Tibial artery (tissue), 4 donors: ENCODE measurements at regions not wholly inside any gene's neighbourhood (a gene's known extent, or its start where the extent isn't known, plus 50 kb on each side); places are given as distances from the start of the nearest gene placed in this dataset.
"Not testable (repeated sequence)": the region's sequence is repeated elsewhere in the genome, so short reads cannot be mapped to it uniquely, and the experiment has no call there.

Experiments used
- DNase-seq, 2 donors: peaks; one replicate each; pipeline ENCODE4 v3.0.0-alpha.2; 2019
- H3K27ac ChIP-seq, 2 donors: fragments of 200-600 bp; sonication (generic) in 1 of 2; 1 replicate in 1 of 2; 2 replicates in 1 of 2; pipeline ENCODE4 v1.5.1; 2018 to 2019; ENCODE audit warnings: mild to moderate bottlenecking in 1 of 2
- H3K27me3 ChIP-seq, 2 donors: fragments of 200-600 bp; sonication (generic) in 1 of 2; one replicate each; pipeline versions ENCODE4 v1.5.1 to v1.6.0; 2016 to 2019
- H3K36me3 ChIP-seq, 3 donors: fragments of 200-600 bp; sonication (generic) in 2 of 3; one replicate each; pipeline ENCODE4 v1.5.1; 2016 to 2019; ENCODE audit warnings: mild to moderate bottlenecking in 2 of 3
- H3K4me1 ChIP-seq, 4 donors: fragments of 200-600 bp; sonication (generic) in 2 of 4; 1 replicate in 3 of 4; 2 replicates in 1 of 4; pipeline ENCODE4 v1.5.1; 2016 to 2019
- H3K4me3 ChIP-seq, 2 donors: fragments of 200-600 bp; sonication (generic) in 1 of 2; 1 replicate in 1 of 2; 2 replicates in 1 of 2; pipeline ENCODE4 v1.5.1; 2018 to 2019; ENCODE audit warnings: mild to moderate bottlenecking in 2 of 2
- H3K9me3 ChIP-seq, 3 donors: fragments of 200-600 bp; sonication (generic) in 1 of 3; one replicate each; pipeline ENCODE4 v1.5.1; 2016 to 2019
- intact Hi-C: fragments of 100-400 bp; cut with DNase I; formaldehyde crosslinking; loops from one replicate; pipeline ENCODE4 v1.15.0; 2023; ENCODE audit warnings: low total_unique reads

DNA sequence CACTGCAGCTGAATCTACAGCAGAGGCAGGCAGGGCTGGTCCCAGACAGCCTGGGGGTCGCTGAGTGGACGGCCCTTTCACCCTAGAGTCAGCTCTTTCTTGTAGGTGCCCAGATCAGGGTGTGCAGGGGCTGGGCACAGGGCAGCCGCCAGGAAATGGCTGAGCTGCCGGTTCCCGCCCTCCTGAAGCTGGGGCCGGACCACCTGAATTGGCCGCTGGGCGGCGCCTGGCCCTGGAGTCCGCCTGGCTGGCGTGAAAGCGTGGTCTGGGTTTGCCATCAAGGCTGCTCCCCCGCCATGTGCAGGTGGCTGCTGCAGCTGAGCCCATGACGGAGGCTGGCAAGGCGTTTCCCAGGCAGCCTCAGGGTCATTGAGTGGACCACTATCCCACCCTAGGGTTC lies 85.7 kb downstream of the POTEM start:
- H3K9me3 ChIP-seq, H3K4me1 ChIP-seq, intact Hi-C loops, H3K27ac ChIP-seq, DNase-seq, H3K36me3 ChIP-seq, H3K27me3 ChIP-seq, H3K4me3 ChIP-seq: not testable (repeated sequence)

DNA sequence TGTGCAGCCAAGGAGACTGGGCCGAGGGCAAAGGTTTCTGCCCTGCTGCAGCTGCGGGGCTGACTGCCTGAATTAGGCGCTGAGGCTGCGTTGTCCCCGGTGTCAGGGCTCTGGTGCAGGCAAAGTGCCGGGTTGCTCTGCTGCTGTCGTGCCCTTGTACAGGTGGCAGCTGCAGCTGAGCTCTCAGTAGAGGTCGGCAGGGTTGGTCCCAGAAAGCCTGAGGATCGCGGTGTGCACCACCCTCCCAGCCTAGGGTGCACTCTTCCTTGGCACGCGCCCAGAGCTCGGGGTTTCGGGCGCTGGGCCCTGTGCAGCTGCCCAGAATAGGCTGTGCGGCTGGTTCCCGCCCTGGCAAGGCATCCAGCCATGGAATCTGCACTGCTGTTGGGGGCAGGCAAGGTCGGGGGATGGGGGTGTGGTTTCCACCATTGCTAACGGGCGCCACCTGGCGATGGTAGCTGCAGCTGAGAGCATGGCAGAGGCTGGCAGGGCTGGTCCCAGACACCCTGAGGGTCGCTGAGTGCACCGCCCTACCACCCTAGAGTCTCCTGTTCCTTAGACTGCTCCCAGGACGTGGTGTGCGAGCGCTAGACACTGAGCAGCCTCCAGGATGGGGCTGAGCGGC lies 86.3 kb downstream of the POTEM start:
- H3K27ac ChIP-seq, DNase-seq, H3K36me3 ChIP-seq, H3K4me3 ChIP-seq, H3K9me3 ChIP-seq, intact Hi-C loops, H3K27me3 ChIP-seq, H3K4me1 ChIP-seq: not testable (repeated sequence)

DNA sequence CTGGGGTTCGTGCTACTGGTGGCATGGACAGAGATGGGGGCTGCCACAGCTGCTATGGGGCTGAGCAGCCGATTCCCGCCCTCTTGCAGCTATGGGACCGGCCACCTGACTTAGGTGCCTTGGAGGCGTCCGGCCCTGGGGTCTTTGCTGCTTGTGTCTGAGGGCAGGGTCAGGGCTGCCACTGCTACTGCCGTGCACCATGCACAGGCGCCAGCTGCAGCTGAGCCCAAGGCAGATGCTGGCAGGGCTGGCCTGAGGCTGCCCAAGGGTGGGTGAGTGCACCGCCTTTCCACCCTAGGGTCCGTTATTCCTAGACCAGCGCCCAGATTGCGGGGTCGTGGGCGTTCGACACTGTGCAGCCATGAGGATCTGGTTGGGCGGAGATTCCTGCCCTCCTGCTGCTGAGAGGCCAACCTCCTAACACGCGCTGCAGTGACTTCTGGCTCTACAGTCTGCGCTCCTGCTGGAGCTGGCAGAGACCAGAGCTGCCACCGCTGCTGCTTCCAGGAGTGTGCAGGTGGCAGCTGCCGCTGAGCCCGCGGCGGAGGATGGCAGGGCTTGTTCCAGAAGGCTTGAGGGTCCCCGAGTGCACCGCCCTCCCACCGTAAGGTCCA lies 87.0 kb downstream of the POTEM start:
- H3K27ac ChIP-seq, H3K4me3 ChIP-seq, H3K4me1 ChIP-seq, intact Hi-C loops, H3K9me3 ChIP-seq, H3K27me3 ChIP-seq, H3K36me3 ChIP-seq, DNase-seq: not testable (repeated sequence)

DNA sequence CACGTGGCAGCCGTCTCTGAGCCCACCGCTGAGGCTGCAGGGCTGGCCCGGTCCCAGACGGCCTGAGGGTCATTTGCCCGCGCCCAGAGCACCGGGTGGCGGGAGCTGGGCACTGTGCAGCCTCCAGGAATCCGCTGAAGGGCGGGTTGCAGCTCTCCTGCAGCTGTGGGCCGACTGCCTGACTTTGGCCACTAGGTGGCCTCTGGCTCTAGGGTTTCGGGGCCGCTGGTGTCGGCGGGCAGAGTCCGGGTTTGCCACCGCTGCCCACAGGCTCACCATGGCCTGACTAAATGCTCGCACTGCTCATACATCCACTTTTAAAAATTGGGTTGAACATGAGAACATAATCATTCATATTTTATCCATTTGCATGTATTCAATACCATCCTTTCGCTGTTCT lies 87.7 kb downstream of the POTEM start:
- H3K4me1 ChIP-seq, H3K36me3 ChIP-seq, H3K9me3 ChIP-seq, H3K4me3 ChIP-seq, H3K27me3 ChIP-seq, H3K27ac ChIP-seq, DNase-seq, intact Hi-C loops: not testable (repeated sequence)

GRCh38 chr14:19059066-19059465 lies 91.8 kb downstream of the POTEM start:
- H3K4me3 ChIP-seq, intact Hi-C loops, H3K27me3 ChIP-seq, H3K27ac ChIP-seq, DNase-seq, H3K36me3 ChIP-seq, H3K4me1 ChIP-seq, H3K9me3 ChIP-seq: not testable (repeated sequence)

DNA sequence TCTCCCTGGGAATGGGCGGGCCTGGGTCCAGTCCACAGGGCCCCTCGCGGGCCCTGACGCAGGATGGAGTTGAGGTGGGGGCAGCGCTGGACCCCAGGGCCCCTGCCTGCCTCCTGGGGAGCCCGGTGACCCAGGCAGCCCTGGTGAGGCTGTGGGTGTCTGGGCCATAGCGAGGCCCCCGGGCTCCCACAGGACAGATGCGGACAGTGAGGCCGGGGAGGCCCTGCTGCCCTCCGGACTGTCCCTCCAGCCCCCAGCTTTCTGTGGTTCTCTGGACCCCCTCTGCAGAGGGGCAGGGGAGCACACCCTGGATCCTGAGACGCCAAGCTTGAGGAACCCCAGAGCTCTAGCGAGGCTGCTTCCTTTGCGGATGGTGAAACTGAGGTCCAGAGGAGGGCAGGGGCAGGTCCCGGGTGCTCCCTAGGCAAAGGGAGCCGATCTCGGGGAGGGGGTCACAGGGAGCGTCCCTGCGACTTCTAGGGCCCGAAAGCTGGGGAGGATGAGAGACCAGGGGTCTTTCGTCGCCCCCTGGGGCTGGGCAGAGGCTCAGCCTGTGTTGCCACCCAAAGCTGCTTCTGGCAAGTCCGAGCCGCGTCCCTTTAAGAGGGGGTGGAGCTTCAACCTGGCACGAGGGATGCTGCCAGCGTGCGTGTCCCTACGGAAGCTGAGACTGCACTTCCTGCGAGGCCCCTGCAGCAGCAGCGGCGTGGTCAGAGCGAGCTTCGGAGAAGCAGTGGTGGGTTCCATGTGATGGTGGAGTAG lies 94.6 kb downstream of the POTEM start:
- H3K27me3 ChIP-seq, H3K4me1 ChIP-seq, H3K4me3 ChIP-seq, H3K36me3 ChIP-seq, DNase-seq, H3K9me3 ChIP-seq, intact Hi-C loops, H3K27ac ChIP-seq: not testable (repeated sequence)

DNA sequence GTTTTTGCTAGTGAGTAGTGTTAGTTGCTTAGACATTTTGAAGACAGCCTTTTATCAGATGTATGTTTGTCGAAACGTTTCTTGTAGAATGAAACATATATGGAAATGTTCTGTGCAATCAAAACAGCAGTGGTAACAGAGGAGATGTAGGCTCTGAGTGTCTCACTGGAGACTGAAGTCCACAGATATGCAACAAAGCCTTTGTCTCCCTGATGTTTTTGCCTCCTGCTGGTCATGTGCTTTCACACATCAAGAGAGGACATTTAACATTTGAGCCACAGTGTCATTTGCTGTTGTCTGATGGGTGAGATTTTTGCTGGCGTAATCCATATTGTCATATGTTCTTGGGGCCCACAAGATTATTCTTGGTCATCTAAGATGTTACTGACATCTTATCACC lies 101.7 kb downstream of the POTEM start:
- H3K4me1 ChIP-seq, H3K27me3 ChIP-seq, H3K36me3 ChIP-seq, DNase-seq, H3K9me3 ChIP-seq, H3K27ac ChIP-seq, H3K4me3 ChIP-seq, intact Hi-C loops: not testable (repeated sequence)

GRCh38 chr14:19072518-19072917 lies 105.3 kb downstream of the POTEM start:
- H3K4me3 ChIP-seq, H3K27ac ChIP-seq, H3K4me1 ChIP-seq, DNase-seq, H3K27me3 ChIP-seq, intact Hi-C loops, H3K36me3 ChIP-seq, H3K9me3 ChIP-seq: not testable (repeated sequence)

DNA sequence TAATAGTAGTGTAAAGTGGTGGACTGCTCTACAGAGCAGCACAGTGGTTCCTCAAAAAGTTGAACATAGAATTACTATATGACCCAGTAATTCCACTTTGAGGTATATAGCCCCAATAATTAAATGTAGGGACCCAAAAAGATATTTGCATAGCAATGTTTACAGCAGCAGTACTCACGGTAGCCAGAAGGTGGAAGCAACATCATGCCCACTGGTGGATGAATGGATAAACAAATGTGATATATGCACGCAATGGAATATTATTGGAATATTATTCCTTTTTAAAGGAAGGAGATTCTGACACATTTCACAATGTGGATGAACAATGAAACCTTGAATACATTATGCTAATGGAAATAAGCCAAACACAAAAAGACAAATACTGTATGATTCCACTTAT lies 121.4 kb downstream of the POTEM start:
- DNase-seq, intact Hi-C loops, H3K27me3 ChIP-seq, H3K27ac ChIP-seq, H3K9me3 ChIP-seq, H3K36me3 ChIP-seq, H3K4me3 ChIP-seq, H3K4me1 ChIP-seq: not testable (repeated sequence)

DNA sequence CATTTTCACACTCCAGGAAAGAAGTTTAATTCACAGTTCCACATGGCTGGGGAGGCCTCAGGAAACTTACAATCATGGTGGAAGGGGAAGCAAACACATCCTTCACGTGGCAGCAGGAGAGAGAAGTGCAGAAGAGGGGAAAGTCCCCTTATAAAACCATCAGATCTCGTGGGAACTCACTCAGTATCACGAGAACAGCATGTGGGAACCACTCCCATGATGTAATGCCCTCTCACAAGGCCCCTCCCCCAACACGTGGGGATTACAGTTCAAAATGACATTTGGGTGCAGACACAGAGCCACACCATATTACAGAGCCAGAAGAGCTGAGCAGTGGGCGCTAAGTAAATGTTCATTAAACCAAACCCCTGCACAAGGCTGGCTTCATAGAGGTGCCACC lies 126.0 kb downstream of the POTEM start:
- H3K27me3 ChIP-seq, H3K4me3 ChIP-seq, H3K4me1 ChIP-seq, H3K27ac ChIP-seq, H3K36me3 ChIP-seq, DNase-seq, intact Hi-C loops, H3K9me3 ChIP-seq: not testable (repeated sequence)

GRCh38 chr14:19094731-19095130 lies 127.5 kb downstream of the POTEM start:
- H3K27ac ChIP-seq, H3K36me3 ChIP-seq, DNase-seq, H3K4me1 ChIP-seq, H3K27me3 ChIP-seq, H3K4me3 ChIP-seq, intact Hi-C loops: not testable (repeated sequence)
- H3K9me3 ChIP-seq = peaks cover 0 to 12% (median 0%) of the 10 kb centered on the region in 3 donors

DNA sequence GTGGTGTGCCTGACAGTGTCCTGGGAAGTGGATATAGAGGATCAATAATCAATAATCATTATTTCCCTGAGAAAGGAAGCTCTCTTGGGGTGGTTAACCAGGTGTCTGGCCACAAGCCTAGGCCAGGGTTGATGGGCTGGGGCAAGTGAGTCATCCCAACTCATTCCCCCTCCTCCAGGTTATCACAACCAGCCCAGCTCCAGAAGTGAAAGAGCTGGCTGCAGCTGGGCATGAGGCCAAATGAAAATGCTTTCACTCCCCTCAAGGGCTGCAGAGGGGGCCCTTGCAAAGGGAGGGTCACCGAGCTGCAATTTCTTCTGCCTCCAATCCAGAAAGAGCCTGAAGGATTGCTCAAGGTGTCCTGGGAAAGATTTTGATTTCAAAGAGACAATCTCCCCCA lies 127.9 kb downstream of the POTEM start:
- H3K27me3 ChIP-seq, H3K4me3 ChIP-seq, H3K36me3 ChIP-seq, intact Hi-C loops, H3K27ac ChIP-seq, H3K4me1 ChIP-seq, DNase-seq: not testable (repeated sequence)
- peaks cover 0 to 12% (median 0%) of the 10 kb centered on the region in 3 donors for H3K9me3 ChIP-seq

DNA sequence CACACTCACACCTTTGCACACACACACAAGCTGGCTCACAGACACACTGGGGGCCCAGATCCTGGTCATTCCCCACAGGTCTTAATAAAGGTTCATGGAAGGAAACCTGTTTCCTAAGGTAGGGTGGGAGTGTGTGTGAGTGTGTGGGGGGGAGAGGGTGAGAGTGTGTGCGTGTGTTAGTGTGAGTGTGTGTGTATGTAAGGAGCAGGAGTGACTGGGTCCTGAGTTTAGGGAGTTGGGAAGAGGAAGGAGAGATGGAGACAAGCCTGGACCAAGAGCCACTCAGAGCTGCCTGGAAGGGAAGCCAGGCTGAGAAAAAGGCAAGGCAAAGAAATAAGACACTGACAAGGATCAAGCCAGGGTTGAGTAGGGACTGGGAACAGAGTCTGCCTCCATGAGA lies 129.2 kb downstream of the POTEM start:
- H3K27ac ChIP-seq, H3K27me3 ChIP-seq, DNase-seq, H3K36me3 ChIP-seq, H3K4me3 ChIP-seq, H3K4me1 ChIP-seq, intact Hi-C loops: not testable (repeated sequence)
- H3K9me3 ChIP-seq = peaks cover 0 to 12% (median 0%) of the 10 kb centered on the region in 3 donors

- H3K4me3 ChIP-seq, H3K4me1 ChIP-seq, intact Hi-C loops, DNase-seq, H3K27me3 ChIP-seq, H3K27ac ChIP-seq, H3K36me3 ChIP-seq: not testable (repeated sequence)
- H3K9me3 ChIP-seq = peaks cover 0 to 12% (median 0%) of the 10 kb centered on the region in 3 donors
Measured at GRCh38 chr14:19096876-19097275, 129.6 kb downstream of the POTEM start.
